Germinal center (tissue), 1 donor: ENCODE measurements at regions not wholly inside any gene's neighbourhood (a gene's known extent, or its start where the extent isn't known, plus 50 kb on each side); places are given as distances from the start of the nearest gene placed in this dataset.

ENCODE experiments used
- DNase-seq: peaks from one replicate; pipeline ENCODE4 v3.0.0; 2012; ENCODE audit warnings: mixed read lengths, low spot score

- DNase-seq: no peak
Measured at GRCh38 chr21:18954441-18954844, 550.9 kb upstream of the TMPRSS15 start.

GRCh38 chr21:18959817-18960216, 556.2 kb upstream of the TMPRSS15 start:
- DNase-seq: no peak

- no peak for DNase-seq
Measured at GRCh38 chr21:18960306-18960705, 556.7 kb upstream of the TMPRSS15 start.

GRCh38 chr21:18970416-18970815, 566.8 kb upstream of the TMPRSS15 start:
- DNase-seq: no peak

- DNase-seq: no peak
Measured at GRCh38 chr21:18970941-18971340, 567.4 kb upstream of the TMPRSS15 start.

- DNase-seq: no peak
Measured at GRCh38 chr21:18985584-18985983, 582.0 kb upstream of the TMPRSS15 start.

- no peak for DNase-seq
Measured at GRCh38 chr21:18986197-18986596, 582.6 kb upstream of the TMPRSS15 start.

- DNase-seq: no peak
Measured at GRCh38 chr21:18987520-18988026, 584.0 kb upstream of the TMPRSS15 start.

GRCh38 chr21:18989953-18990495, 586.4 kb upstream of the TMPRSS15 start:
- no peak for DNase-seq

- no peak for DNase-seq
Measured at GRCh38 chr21:18991846-18992245, 588.3 kb upstream of the TMPRSS15 start.

- DNase-seq: no peak
Measured at GRCh38 chr21:19010251-19010650, 606.7 kb upstream of the TMPRSS15 start.

GRCh38 chr21:19010996-19011395, 607.4 kb upstream of the TMPRSS15 start:
- no peak for DNase-seq

GRCh38 chr21:19011451-19011850, 607.9 kb upstream of the TMPRSS15 start:
- no peak for DNase-seq

GRCh38 chr21:19013916-19014315, 610.3 kb upstream of the TMPRSS15 start:
- DNase-seq: no peak

- DNase-seq: no peak
Measured at GRCh38 chr21:19018529-19018928, 614.9 kb upstream of the TMPRSS15 start.

- no peak for DNase-seq
Measured at GRCh38 chr21:19022978-19023377, 619.4 kb upstream of the TMPRSS15 start.

- DNase-seq: no peak
Measured at GRCh38 chr21:19026911-19027310, 623.3 kb upstream of the TMPRSS15 start.

- DNase-seq: no peak
Measured at GRCh38 chr21:19029816-19030215, 626.2 kb upstream of the TMPRSS15 start.

GRCh38 chr21:19031953-19032352, 628.4 kb upstream of the TMPRSS15 start:
- no peak for DNase-seq

- DNase-seq: no peak
Measured at GRCh38 chr21:19034041-19034440, 630.5 kb upstream of the TMPRSS15 start.

GRCh38 chr21:19034560-19034959, 631.0 kb upstream of the TMPRSS15 start:
- no peak for DNase-seq

- no peak for DNase-seq
Measured at GRCh38 chr21:19045876-19046275, 642.3 kb upstream of the TMPRSS15 start.

- DNase-seq: no peak
Measured at GRCh38 chr21:19048098-19048672, 644.6 kb upstream of the TMPRSS15 start.

- DNase-seq: no peak
Measured at GRCh38 chr21:19049567-19049966, 646.0 kb upstream of the TMPRSS15 start.
